Lower leg skin (tissue), 4 donors: ENCODE measurements at regions not wholly inside any gene's neighbourhood (a gene's known extent, or its start where the extent isn't known, plus 50 kb on each side); places are given as distances from the start of the nearest gene placed in this dataset.

ENCODE experiments used
- DNase-seq, 2 donors: peaks; one replicate each; pipeline ENCODE4 v3.0.0-alpha.2; 2019; ENCODE audit warnings: low spot score in 2 of 2
- H3K4me3 ChIP-seq: fragments of 200-600 bp; sonication (generic); 2 replicates; pipeline ENCODE4 v1.5.1; 2017; ENCODE audit warnings: mild to moderate bottlenecking, low read depth; ENCODE audit not compliant: poor library complexity, severe bottlenecking
- CTCF ChIP-seq, 3 donors: fragments of 450-650 bp; IDR thresholded peaks; one replicate each; pipeline ENCODE4 v1.5.1; 2016; ENCODE audit warnings: antibody characterized with exemption in 3 of 3, mild to moderate bottlenecking in 3 of 3, moderate library complexity in 2 of 3
- POLR2A ChIP-seq, 2 donors: fragments of 450-650 bp; IDR thresholded peaks; one replicate each; pipeline ENCODE4 v1.6.1; 2016 to 2017; ENCODE audit warnings: antibody characterized with exemption in 2 of 2, mild to moderate bottlenecking in 1 of 2, moderate library complexity in 1 of 2
- WGBS, 2 donors: methylation state at CpG; one replicate each; pipeline ENCODE4 v1.1.5; 2018; 5-methylcytosine and 5-hydroxymethylcytosine counted together
- intact Hi-C: fragments of 100-400 bp; cut with DNase I; formaldehyde crosslinking; loops from one replicate; pipeline ENCODE4 v1.15.0; 2023; ENCODE audit warnings: low total_unique reads

GRCh38 chr2:736939-737338 lies 59.7 kb upstream of the TMEM18 start:
- intact Hi-C loops, result no loop called here
- no peak for DNase-seq
- H3K4me3 ChIP-seq, result no peak overlapping the region
- TF ChIP-seq POLR2A (IDR thresholded peaks at IDR 0.05), result no peak

- H3K4me3 ChIP-seq, result no peak overlapping the region
- 61% methylated on average over 5 of the region's 5 CpGs for WGBS, 2 donors
- TF ChIP-seq POLR2A (IDR thresholded peaks at IDR 0.05) (no peak), CTCF (IDR thresholded peaks at IDR 0.05) (no peak)
- intact Hi-C loops, result no loop called here
- no peak for DNase-seq
Measured at GRCh38 chr2:735670-736218, 58.5 kb upstream of the TMEM18 start.

- WGBS, 2 donors, result 92 to 94% methylated on average over 8 of the region's 8 CpGs
- TF ChIP-seq CTCF (IDR thresholded peaks at IDR 0.05) (no peak), POLR2A (IDR thresholded peaks at IDR 0.05) (no peak)
- H3K4me3 ChIP-seq, result no peak overlapping the region
- DNase-seq, result no peak
- intact Hi-C loops, result no loop called here
Measured at GRCh38 chr2:734496-734895, 57.3 kb upstream of the TMEM18 start.

GRCh38 chr2:733495-733894 lies 56.3 kb upstream of the TMEM18 start:
- DNase-seq, result no peak
- intact Hi-C loops, result no loop called here
- WGBS, 2 donors, result 82 to 87% methylated on average over 8 of the region's 8 CpGs
- TF ChIP-seq CTCF (IDR thresholded peaks at IDR 0.05), result no peak
- TF ChIP-seq POLR2A (IDR thresholded peaks at IDR 0.05), result no peak
- no peak overlapping the region for H3K4me3 ChIP-seq

- WGBS, 2 donors, result 92 to 95% methylated on average over 17 to 20 of the region's 20 CpGs
- intact Hi-C loops, result no loop called here
- no peak for DNase-seq
- TF ChIP-seq CTCF (IDR thresholded peaks at IDR 0.05) (no peak), POLR2A (IDR thresholded peaks at IDR 0.05) (no peak)
- no peak overlapping the region for H3K4me3 ChIP-seq
Measured at GRCh38 chr2:733001-733400, 55.8 kb upstream of the TMEM18 start.

GRCh38 chr2:731711-732110 lies 54.5 kb upstream of the TMEM18 start:
- 78 to 88% methylated on average over 5 of the region's 14 CpGs for WGBS, 2 donors
- intact Hi-C loops, result no loop called here

More at GRCh38 chr2:731711-732110, 54.5 kb upstream of the TMEM18 start:
- no peak for DNase-seq
- TF ChIP-seq POLR2A (IDR thresholded peaks at IDR 0.05), result no peak
- TF ChIP-seq CTCF (IDR thresholded peaks at IDR 0.05), result no peak
- H3K4me3 ChIP-seq, result no peak overlapping the region
